ENCODE measurements at regions not wholly inside any gene's neighbourhood (a gene's known extent, or its start where the extent isn't known, plus 50 kb on each side); places are given as distances from the start of the nearest gene placed in this dataset.

- no peak for DNase-seq
Observed at GRCh38 chrX:39756086-39756883, 341.5 kb downstream of the BCOR start.

- DNase-seq: no peak
Observed at GRCh38 chrX:39757971-39758370, 339.8 kb downstream of the BCOR start.

- DNase-seq: no peak
Observed at GRCh38 chrX:39758791-39759525, 338.8 kb downstream of the BCOR start.

GRCh38 chrX:39759526-39760224 is 338.1 kb downstream of the BCOR start:
- peak; percentile 70 for DNase-seq

GRCh38 chrX:39760930-39761329 is 336.8 kb downstream of the BCOR start:
- no peak for DNase-seq

GRCh38 chrX:39762266-39762841 is 335.4 kb downstream of the BCOR start:
- no peak for DNase-seq

- DNase-seq: no peak
Observed at GRCh38 chrX:39764441-39764914, 333.3 kb downstream of the BCOR start.

- no peak for DNase-seq
Observed at GRCh38 chrX:39765327-39765726, 332.4 kb downstream of the BCOR start.

- DNase-seq: no peak
Observed at GRCh38 chrX:39766085-39766726, 331.6 kb downstream of the BCOR start.

GRCh38 chrX:39766855-39767254 is 330.9 kb downstream of the BCOR start:
- no peak for DNase-seq

GRCh38 chrX:39767446-39767845 is 330.3 kb downstream of the BCOR start:
- DNase-seq: no peak

GRCh38 chrX:39769748-39770147 is 328.0 kb downstream of the BCOR start:
- no peak for DNase-seq

GRCh38 chrX:39771089-39771488 is 326.7 kb downstream of the BCOR start:
- DNase-seq: no peak

GRCh38 chrX:39772057-39772832 is 325.5 kb downstream of the BCOR start:
- DNase-seq: no peak

GRCh38 chrX:39773150-39773549 is 324.6 kb downstream of the BCOR start:
- DNase-seq: no peak

- no peak for DNase-seq
Observed at GRCh38 chrX:39773923-39774773, 323.6 kb downstream of the BCOR start.

- DNase-seq: no peak
Observed at GRCh38 chrX:39774774-39775328, 322.9 kb downstream of the BCOR start.

GRCh38 chrX:39777623-39778025 is 320.1 kb downstream of the BCOR start:
- no peak for DNase-seq

- no peak for DNase-seq
Observed at GRCh38 chrX:39779952-39780783, 317.6 kb downstream of the BCOR start.

GRCh38 chrX:39782276-39782675 is 315.5 kb downstream of the BCOR start:
- no peak for DNase-seq
